HAP-1 (cell line): ENCODE measurements at regions not wholly inside any gene's neighbourhood (a gene's known extent, or its start where the extent isn't known, plus 50 kb on each side); places are given as distances from the start of the nearest gene placed in this dataset.
"Not testable (repeated sequence)": the region's sequence is repeated elsewhere in the genome, so short reads cannot be mapped to it uniquely, and the experiment has no call there.

ENCODE experiments used
- DNase-seq, 2 experiments: peaks; one replicate each; pipeline ENCODE4 v3.0.0-alpha.2; 2016 to 2020; ENCODE audit warnings: low spot score in 2 of 2
- H3K27me3 ChIP-seq: fragments of 250-450 bp; sonication (Bioruptor Pico); 2 replicates; pipeline ENCODE4 v1.5.1; 2020; ENCODE audit warnings: low read depth, mild to moderate bottlenecking, moderate library complexity
- H3K36me3 ChIP-seq: fragments of 250-450 bp; sonication (Bioruptor Pico); replicated peaks from 2 replicates; pipeline ENCODE4 v1.5.1; 2020; ENCODE audit warnings: mild to moderate bottlenecking
- H3K4me1 ChIP-seq: fragments of 250-450 bp; sonication (Bioruptor Pico); 2 replicates; pipeline ENCODE4 v1.5.1; 2020; ENCODE audit warnings: mild to moderate bottlenecking
- H3K4me3 ChIP-seq: fragments of 250-450 bp; sonication (Bioruptor Pico); 2 replicates; pipeline ENCODE4 v1.5.1; 2020; ENCODE audit warnings: mild to moderate bottlenecking, moderate library complexity
- H3K9me3 ChIP-seq: fragments of 250-450 bp; sonication (Bioruptor Pico); 2 replicates; pipeline ENCODE4 v1.5.1; 2020; ENCODE audit warnings: mild to moderate bottlenecking, moderate library complexity
- in situ Hi-C: fragments of 300-500 bp; cut with MboI; formaldehyde crosslinking; loops from 3 replicates; pipeline ENCODE4 v1.14.3; 2020; ENCODE audit warnings: low sequenced_read_pairs, inconsistent platforms, mixed read lengths

DNA sequence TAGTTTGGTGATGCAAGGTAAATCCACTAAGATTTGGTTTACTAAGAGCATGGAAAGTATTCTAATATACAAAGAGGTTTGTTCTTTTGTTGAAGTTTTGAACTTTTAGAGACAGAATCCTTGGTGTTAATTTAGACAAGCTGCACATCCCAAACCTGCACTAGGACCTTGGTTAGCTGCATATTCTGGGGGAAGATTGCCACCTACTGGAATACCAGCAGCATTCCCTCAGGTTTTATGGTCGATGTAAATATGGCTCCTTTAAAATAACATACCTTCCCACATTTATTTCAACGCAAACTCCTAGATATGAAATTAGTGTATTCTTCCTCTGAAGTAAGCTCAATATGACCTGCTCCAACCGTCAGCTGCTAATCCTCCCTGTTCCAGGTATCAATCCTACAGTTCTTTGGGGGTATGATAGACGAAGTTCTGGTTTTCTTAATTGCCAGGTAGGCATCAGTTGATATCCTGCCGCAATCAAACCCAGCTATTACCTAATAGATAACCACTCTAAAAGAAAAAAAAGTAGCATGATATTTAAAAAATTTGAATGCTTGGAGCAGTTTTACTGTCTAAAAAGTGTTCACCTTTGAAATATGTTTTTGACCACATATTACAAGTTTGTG is 624.1 kb downstream of the ISL1 start:
- Histone ChIP-seq H3K9me3 (no peaks in the 10 kb centered on the region), H3K4me1 (no peaks in the 10 kb centered on the region), H3K27me3 (no peaks in the 10 kb centered on the region), H3K36me3 (no peaks in the 10 kb centered on the region), H3K4me3 (no peak overlapping the region)
- DNase-seq, result peak; percentile 55 to 74
- in situ Hi-C loops, result loop anchor here (25.0 kb wide), 1 partner anchor 1045 kb away; no protein-coding TSS in a partner anchor

DNA sequence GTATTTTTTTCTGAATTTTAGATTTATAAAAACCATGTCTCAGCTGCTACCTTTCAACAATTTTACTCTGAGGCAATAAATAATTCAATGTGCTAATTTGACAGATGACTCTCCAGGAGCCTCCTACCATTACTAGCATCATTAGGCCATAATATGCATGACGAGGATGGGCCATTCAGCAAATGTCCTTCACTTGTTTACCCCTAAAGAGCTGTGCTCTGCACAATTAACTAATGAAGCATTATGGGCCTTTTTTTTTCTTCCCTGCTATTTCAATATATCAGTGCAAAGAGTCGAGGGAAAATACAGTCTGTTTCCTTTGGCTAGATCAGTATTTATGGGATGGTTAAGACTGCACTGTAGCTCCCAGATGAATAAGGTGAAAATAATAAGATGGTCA is 627.2 kb downstream of the ISL1 start:
- Histone ChIP-seq H3K4me1 (peaks cover 16% of the 10 kb centered on the region), H3K4me3 (no peak overlapping the region), H3K36me3 (no peaks in the 10 kb centered on the region), H3K9me3 (no peaks in the 10 kb centered on the region), H3K27me3 (no peaks in the 10 kb centered on the region)
- DNase-seq, result no peak
- in situ Hi-C loops, result loop anchor here (25.0 kb wide), 1 partner anchor 1048 kb away; no protein-coding TSS in a partner anchor

DNA sequence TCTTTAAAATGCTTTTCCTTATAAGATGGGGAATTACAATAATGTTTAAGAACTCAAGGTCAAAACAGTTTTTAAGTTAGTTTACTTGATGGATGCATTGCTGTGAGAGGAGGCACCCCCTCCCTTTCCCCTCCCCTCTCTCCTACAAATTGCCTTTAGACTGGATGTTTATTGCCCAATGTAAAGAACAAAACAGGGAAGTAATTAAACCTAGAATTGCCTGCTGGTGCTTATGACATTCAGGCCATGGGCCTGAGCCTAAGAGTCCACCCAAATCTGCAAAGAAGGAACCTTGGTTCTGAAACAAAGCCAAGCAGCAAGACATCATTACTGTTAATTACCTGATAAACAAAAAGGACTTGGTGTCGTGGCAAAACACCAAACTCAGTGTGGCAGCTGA is 630.3 kb downstream of the ISL1 start:
- Histone ChIP-seq H3K4me3 (no peak overlapping the region), H3K4me1 (peaks cover 33% of the 10 kb centered on the region), H3K27me3 (no peaks in the 10 kb centered on the region), H3K36me3 (no peaks in the 10 kb centered on the region), H3K9me3 (no peaks in the 10 kb centered on the region)
- in situ Hi-C loops, result loop anchor here (25.0 kb wide), 1 partner anchor 1051 kb away; no protein-coding TSS in a partner anchor
- DNase-seq, result peak in 1 of 2 experiments; percentile 39

DNA sequence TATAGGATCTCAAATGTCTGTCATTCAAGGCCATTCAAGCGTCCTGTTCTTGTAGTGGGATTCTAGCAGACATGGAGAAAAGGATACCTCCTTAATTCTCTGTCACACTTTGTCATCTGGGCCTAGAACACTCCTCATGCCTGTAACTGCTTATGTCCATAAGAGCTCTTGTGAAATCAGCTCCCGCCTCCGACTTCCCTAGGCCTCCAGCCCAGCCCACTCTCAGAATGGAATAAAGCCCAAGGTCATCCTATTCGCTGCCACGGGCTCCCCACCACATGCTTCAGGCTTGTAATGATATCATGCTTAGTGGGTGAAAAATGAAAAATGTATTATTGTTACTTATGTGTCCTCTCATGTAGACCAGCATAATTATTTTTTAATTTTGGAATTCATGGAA is 632.5 kb downstream of the ISL1 start:
- Histone ChIP-seq H3K36me3 (no peaks in the 10 kb centered on the region), H3K9me3 (no peaks in the 10 kb centered on the region), H3K27me3 (no peaks in the 10 kb centered on the region), H3K4me1 (peaks cover 33% of the 10 kb centered on the region), H3K4me3 (no peak overlapping the region)
- peak; percentile 58 to 73 for DNase-seq
- in situ Hi-C loops, result loop anchor here (25.0 kb wide), 1 partner anchor 1053 kb away; no protein-coding TSS in a partner anchor

DNA sequence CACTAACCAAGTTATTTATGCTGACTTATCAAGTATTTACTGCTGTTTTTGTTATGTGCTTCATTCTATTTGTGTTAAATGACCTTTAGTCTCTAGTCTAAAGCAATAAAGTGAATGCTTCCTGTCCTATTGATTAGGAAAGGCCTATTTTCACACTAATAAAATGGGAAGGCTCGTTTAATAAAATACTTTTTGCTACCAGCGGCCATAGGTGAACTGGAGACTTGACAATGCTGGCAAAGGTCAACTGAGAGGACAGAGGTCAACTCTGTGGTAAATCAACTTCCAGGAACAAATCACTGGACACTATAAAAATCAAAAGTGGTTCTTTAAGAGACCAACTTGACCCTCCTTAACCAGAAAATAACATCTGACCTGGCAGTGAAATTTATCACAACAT is 634.3 kb downstream of the ISL1 start:
- no peaks in the 10 kb centered on the region for H3K27me3 ChIP-seq

DNA sequence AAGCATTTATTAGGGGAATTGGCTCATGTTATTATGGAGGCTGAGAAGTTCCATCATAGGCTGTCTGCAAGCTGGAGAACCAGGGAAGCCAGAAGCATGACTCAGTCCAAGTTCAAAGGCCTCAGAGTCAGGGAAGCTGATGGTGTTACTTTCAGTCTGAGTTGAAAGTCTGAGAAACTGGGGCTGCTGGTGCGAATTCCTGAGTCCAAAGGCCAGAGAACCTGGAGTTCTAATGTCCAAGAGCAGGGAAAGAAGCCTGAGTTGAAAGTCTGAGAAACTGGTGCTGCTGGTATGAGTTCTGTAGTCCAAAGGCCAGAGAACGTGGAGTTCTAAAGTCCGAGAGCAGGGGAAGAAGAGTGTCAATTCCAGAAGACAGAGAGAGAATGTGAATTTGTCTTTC is 641.1 kb downstream of the ISL1 start:
- in situ Hi-C loops, result loop anchor here (25.0 kb wide), 1 partner anchor 1062 kb away; no protein-coding TSS in a partner anchor
- Histone ChIP-seq H3K4me1 (no peaks in the 10 kb centered on the region), H3K4me3 (no peak overlapping the region), H3K27me3 (no peaks in the 10 kb centered on the region), H3K36me3 (no peaks in the 10 kb centered on the region), H3K9me3 (no peaks in the 10 kb centered on the region)
- no peak for DNase-seq

More for the DNA sequence above, 634.3 kb downstream of the ISL1 start:
- Histone ChIP-seq H3K36me3 (no peaks in the 10 kb centered on the region), H3K4me1 (peaks cover 33% of the 10 kb centered on the region), H3K9me3 (no peaks in the 10 kb centered on the region), H3K4me3 (no peak overlapping the region)
- no peak for DNase-seq
- in situ Hi-C loops, result loop anchor here (25.0 kb wide), 1 partner anchor 1055 kb away; no protein-coding TSS in a partner anchor

DNA sequence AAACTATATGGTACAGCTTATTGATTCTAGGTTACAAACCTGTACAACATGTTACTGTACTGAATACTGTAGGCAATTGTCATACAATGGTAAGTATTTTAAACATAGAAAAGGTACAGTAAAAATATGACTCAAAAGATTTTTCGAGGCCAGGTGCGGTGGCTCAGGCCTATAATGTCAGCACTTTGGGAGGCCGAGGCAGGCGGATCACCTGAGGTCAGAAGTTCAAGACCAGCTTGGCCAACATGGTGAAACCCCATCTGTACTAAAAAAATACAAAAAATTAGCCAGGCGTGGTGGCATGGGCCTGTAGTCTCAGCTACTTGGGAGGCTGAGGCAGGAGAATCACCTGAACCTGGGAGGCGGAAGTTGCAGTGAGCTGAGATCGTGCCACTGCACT is 646.6 kb downstream of the ISL1 start:
- H3K9me3 ChIP-seq, H3K4me1 ChIP-seq, H3K27me3 ChIP-seq, in situ Hi-C loops, H3K4me3 ChIP-seq, DNase-seq, H3K36me3 ChIP-seq: not testable (repeated sequence)

DNA sequence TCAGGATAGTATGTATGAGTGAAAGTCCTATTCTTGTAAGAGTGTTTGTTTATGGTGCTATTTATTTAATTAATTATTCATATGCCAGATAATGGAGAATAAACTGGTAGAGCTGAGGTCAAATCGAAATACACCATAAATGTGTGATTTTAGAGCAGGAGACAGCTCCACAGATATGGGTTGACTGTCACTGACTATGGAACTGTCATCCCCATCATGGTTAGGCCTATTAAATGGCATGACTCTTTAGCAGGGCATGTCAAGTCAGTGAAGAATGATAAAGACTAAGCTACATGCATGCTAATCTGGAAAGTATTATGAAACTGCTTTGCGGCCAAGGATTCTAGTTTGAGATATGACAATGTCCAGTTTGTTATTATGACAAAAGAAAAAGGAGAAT is 658.6 kb downstream of the ISL1 start:
- no peaks in the 10 kb centered on the region for H3K36me3 ChIP-seq
- no peak for DNase-seq
- no peak overlapping the region for H3K4me3 ChIP-seq
- peaks cover 12% of the 10 kb centered on the region for H3K4me1 ChIP-seq
- in situ Hi-C loops, result no loop called here
- H3K9me3 ChIP-seq, result no peaks in the 10 kb centered on the region
- no peaks in the 10 kb centered on the region for H3K27me3 ChIP-seq

DNA sequence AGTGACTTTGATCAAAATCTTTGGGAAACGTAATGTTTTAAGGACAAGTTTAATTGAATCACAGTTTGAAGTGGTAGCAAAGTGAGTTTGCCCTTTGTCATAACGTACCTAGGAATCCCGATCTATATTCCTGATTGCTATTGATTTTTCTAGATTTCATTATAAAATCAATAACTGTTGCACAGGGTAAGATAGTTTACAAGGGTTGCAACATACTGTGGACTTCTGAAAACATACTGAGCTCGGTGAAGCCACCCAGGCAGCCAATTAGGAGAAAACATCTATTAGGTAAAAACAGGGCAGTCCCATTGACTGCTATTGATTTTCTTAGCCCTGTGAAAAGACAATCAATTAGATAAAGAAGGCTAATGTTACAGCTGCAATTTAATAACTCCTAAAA is 659.9 kb downstream of the ISL1 start:
- no peaks in the 10 kb centered on the region for H3K27me3 ChIP-seq
- no peaks in the 10 kb centered on the region for H3K9me3 ChIP-seq
- H3K36me3 ChIP-seq, result no peaks in the 10 kb centered on the region
- in situ Hi-C loops, result no loop called here
- peaks cover 12% of the 10 kb centered on the region for H3K4me1 ChIP-seq
- H3K4me3 ChIP-seq, result no peak overlapping the region
- no peak for DNase-seq

DNA sequence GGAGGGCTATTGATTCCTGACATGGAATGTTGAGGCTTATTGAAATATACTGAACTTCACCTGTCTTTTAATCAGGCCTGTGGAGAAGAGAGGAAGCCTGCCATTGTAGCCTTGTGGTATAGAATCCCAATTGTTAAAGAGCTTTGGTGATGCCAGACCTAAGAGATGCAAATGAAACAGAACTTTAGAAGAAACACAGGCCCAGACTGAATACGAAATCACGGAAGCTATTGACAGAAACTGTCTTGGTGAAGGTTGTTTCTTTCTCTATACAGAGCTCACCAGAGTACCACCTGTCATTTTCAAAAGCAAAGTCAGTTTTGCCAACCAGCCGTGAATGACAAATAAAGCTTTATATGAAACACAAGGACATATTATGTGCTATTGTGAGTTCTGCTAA is 660.3 kb downstream of the ISL1 start:
- no peaks in the 10 kb centered on the region for H3K27me3 ChIP-seq
- DNase-seq, result peak; percentile 9 to 41
- in situ Hi-C loops, result no loop called here
- no peaks in the 10 kb centered on the region for H3K36me3 ChIP-seq
- peaks cover 12% of the 10 kb centered on the region for H3K4me1 ChIP-seq
- no peaks in the 10 kb centered on the region for H3K9me3 ChIP-seq
- no peak overlapping the region for H3K4me3 ChIP-seq

DNA sequence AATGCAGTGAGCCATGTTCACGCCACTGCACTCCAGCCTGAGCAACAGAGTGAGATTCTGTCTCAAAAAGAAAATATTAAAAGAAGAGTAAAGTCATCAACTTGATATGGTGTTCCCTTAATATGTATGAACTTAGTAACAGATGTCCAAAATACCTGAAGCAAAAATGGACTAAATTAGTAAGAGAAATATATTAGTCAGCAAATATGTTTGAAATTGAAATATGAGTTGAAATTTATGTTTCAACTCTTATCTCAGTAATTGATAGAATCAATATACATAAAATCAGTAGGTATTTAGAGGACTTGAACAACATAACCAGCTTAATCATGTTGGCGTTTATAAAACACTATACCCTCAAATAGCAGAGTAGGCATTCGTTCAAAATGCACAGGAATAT is 668.5 kb downstream of the ISL1 start:
- no peak for DNase-seq
- H3K27me3 ChIP-seq, result no peaks in the 10 kb centered on the region
- no peaks in the 10 kb centered on the region for H3K36me3 ChIP-seq
- in situ Hi-C loops, result no loop called here
- H3K4me1 ChIP-seq, result no peaks in the 10 kb centered on the region
- H3K9me3 ChIP-seq, result no peaks in the 10 kb centered on the region
- H3K4me3 ChIP-seq, result no peak overlapping the region

DNA sequence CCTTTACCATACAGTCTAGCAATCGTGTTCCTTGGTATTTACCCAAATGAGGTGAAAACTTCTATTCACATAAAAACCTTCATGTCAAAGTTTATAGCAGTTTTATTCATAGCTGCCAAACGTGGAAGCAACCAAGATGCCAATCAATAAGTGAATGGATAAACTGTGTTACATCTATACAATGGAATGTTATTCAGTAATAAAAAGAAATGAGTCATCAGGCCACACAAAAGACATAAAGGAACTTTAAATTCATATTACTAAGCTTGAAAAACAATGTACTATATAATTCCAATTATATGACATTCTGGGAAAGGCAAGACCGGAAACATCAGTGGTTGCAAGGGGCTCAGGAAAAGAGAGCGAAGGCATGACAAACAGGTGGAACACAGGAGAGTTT is 679.9 kb downstream of the ISL1 start:
- Histone ChIP-seq H3K36me3 (no peaks in the 10 kb centered on the region), H3K4me3 (no peak overlapping the region), H3K4me1 (no peaks in the 10 kb centered on the region; the same call in 1 of the 2 replicates), H3K27me3 (no peaks in the 10 kb centered on the region), H3K9me3 (peaks cover 4% of the 10 kb centered on the region; the same call in 1 of the 2 replicates)
- no peak for DNase-seq
- in situ Hi-C loops, result no loop called here

DNA sequence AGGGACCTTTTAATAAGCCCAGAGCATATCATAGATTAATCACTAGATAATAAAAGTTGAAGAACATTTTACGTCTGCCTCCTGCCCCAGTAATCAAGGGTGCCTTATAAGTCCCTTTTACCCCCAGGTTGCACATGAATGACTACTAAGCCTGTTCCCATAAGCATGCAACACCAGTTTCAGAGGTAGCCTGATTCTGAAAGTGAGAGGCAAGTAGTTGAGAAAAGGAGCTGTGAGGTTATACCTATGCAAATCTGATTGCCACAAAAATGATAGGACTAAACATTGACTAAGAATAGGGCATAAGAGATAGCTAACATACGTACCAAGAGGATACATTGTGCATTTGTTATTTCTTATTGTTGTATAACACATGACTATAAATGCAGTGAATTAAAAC is 681.9 kb downstream of the ISL1 start:
- H3K4me3 ChIP-seq, result no peak overlapping the region
- no peaks in the 10 kb centered on the region; the same call in 1 of the 2 replicates for H3K27me3 ChIP-seq
- in situ Hi-C loops, result no loop called here
- H3K9me3 ChIP-seq, result peaks cover 5% of the 10 kb centered on the region; the same call in 1 of the 2 replicates
- H3K4me1 ChIP-seq, result no peaks in the 10 kb centered on the region; the same call in 1 of the 2 replicates
- no peaks in the 10 kb centered on the region for H3K36me3 ChIP-seq
- no peak for DNase-seq

DNA sequence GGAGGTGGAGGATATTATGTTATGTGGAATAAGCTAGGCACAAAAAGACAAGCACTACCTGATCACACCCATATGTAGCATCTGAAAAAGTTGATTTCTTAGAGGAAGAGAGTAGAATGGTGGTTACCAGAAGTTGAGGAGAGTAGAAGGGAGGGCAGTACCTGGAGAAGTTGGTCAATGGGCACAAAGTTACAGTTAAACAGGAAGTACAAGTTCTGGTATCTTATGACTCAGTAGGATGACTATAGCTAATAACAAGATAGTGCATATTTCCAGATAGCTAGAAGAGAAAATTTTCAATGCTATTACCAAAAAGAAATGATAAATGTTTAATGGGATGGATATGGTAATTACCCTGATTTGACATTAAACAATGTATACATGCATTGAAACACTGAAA is 686.7 kb downstream of the ISL1 start:
- H3K27me3 ChIP-seq, result no peaks in the 10 kb centered on the region; the same call in 1 of the 2 replicates

More for the DNA sequence above, 686.7 kb downstream of the ISL1 start:
- Histone ChIP-seq H3K4me3 (no peak overlapping the region), H3K9me3 (peaks cover 5% of the 10 kb centered on the region; the same call in 1 of the 2 replicates), H3K4me1 (no peaks in the 10 kb centered on the region), H3K36me3 (no peaks in the 10 kb centered on the region)
- in situ Hi-C loops, result no loop called here
- no peak for DNase-seq
